ENCODE measurements at regions not wholly inside any gene's neighbourhood (a gene's known extent, or its start where the extent isn't known, plus 50 kb on each side); places are given as distances from the start of the nearest gene placed in this dataset.

DNA sequence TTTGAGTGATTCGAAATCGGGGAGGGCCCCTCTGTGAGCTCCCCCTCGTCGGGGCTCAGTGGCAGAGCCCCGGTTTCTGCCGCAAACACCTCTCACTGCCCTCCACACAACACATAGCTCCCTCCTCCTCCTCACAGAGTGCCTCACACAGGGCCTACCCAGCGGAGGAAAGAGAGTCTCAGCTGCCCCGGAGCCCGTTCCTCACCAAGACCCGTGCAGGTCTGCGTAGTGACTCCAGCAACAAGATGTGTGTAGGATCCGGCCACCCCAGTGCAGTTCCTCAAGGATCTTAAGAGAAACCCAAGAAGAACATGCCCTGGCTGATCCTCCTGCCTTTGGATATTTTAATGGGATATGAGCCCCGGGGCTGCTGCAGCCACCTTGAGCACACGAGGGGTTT, 238.4 kb downstream of the BRD1 start:
- Histone ChIP-seq H3K4me1 (replicated peaks in 1 of 2) (no peaks in the 10 kb centered on the region), H3K27me3 (no peaks in the 10 kb centered on the region), H3K4me3 (no peak overlapping the region), H3K27ac (no peak overlapping the region), H3K36me3 (replicated peaks in 1 of 2) (no peaks in the 10 kb centered on the region), H3K9me3 (replicated peaks in 1 of 3) (no peaks in the 10 kb centered on the region)
- TF ChIP-seq, protein P1, sequence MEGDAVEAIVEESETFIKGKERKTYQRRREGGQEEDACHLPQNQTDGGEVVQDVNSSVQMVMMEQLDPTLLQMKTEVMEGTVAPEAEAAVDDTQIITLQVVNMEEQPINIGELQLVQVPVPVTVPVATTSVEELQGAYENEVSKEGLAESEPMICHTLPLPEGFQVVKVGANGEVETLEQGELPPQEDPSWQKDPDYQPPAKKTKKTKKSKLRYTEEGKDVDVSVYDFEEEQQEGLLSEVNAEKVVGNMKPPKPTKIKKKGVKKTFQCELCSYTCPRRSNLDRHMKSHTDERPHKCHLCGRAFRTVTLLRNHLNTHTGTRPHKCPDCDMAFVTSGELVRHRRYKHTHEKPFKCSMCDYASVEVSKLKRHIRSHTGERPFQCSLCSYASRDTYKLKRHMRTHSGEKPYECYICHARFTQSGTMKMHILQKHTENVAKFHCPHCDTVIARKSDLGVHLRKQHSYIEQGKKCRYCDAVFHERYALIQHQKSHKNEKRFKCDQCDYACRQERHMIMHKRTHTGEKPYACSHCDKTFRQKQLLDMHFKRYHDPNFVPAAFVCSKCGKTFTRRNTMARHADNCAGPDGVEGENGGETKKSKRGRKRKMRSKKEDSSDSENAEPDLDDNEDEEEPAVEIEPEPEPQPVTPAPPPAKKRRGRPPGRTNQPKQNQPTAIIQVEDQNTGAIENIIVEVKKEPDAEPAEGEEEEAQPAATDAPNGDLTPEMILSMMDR (IDR thresholded peaks at IDR 0.05), result no peak
- TF ChIP-seq POLR2A (IDR thresholded peaks at IDR 0.05), result no peak
- intact Hi-C loops (cut with DNase I), result no loop called here
- DNase-seq, result no peak
- 85 to 94% (median 91%) methylated on average over 12 to 14 of the region's 14 CpGs for WGBS, 4 donors

DNA sequence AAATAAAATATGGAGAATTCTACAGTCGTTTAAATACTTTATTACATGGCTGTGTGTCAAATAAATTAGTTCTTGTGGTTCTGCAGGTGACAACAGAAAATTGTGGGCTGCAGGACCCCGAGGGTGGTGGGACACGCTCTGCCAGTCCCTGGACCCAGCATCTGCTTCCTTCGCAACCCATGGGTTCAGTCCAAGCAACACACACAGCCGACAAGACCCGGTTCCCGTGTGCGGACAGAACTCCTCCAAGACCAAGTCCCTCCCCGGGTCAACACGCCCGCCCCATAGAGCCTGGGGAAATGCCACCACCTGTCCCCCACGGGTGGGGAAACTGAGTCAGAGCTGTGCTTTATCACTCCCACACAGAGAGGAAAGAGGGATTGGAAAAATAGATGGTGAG, 238.9 kb downstream of the BRD1 start:
- Histone ChIP-seq H3K36me3 (replicated peaks in 1 of 2) (no peaks in the 10 kb centered on the region), H3K27ac (no peak overlapping the region), H3K27me3 (no peaks in the 10 kb centered on the region), H3K9me3 (replicated peaks in 1 of 3) (no peaks in the 10 kb centered on the region), H3K4me1 (replicated peaks in 1 of 2) (no peaks in the 10 kb centered on the region), H3K4me3 (no peak overlapping the region)
- intact Hi-C loops (cut with DNase I), result no loop called here
- WGBS, 4 donors, result 64 to 76% (median 70%) methylated on average over 8 to 12 of the region's 12 CpGs
- DNase-seq, result no peak
- TF ChIP-seq POLR2A (IDR thresholded peaks at IDR 0.05), result no peak
- TF ChIP-seq, protein P1 (IDR thresholded peaks at IDR 0.05), result no peak

DNA sequence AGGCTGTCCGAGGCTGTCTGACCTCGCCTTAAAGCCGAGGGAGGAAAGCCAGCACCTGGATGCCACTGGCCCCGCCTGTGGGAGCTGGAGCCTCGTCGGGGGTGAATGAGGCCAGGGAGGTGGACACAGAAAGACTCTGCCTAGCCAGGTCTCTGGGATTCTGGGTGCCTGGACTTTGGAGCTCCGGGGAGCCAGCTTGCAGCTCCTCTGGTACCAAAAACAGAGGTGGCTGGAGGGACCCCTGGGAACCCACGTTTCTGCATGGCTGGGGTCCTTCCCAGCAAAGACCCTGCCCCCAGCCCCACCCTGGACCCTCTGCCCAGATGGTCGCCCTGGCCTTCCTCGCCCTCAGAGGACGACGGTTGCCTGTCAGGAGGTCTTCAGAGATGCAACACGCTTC, 239.7 kb downstream of the BRD1 start:
- Histone ChIP-seq H3K4me3 (no peak overlapping the region), H3K4me1 (replicated peaks in 1 of 2) (no peaks in the 10 kb centered on the region), H3K36me3 (replicated peaks in 1 of 2) (no peaks in the 10 kb centered on the region), H3K27me3 (no peaks in the 10 kb centered on the region), H3K9me3 (replicated peaks in 1 of 3) (no peaks in the 10 kb centered on the region), H3K27ac (no peak overlapping the region)
- intact Hi-C loops (cut with DNase I), result no loop called here
- TF ChIP-seq, protein P1 (IDR thresholded peaks at IDR 0.05), result no peak
- TF ChIP-seq POLR2A (IDR thresholded peaks at IDR 0.05), result no peak
- no peak for DNase-seq
- WGBS, 4 donors, result 60 to 69% (median 65%) methylated on average over 11 to 13 of the region's 13 CpGs

DNA sequence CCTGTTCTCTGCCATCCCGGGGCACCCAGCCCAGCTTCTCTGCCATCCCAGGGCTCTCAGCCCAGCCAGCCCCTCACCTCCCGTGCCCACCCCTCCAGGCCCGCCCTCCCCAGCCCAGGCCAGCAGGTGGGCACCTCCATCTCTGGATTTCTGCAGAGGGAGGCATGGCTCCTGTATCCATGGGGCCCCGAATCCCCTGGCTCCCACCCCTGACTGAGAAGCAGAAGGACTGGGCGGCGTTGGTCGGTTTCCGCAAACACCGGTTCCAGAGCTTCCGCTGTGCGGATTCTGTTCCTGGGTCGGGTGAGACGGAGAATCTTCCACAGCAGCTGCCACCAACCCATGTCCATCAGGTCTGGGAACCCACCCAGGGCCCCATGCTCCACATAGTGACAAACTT, 240.3 kb downstream of the BRD1 start:
- DNase-seq, result no peak
- no peaks in the 10 kb centered on the region for H3K9me3 ChIP-seq (replicated peaks in 1 of 3)
- WGBS, 4 donors, result 85 to 93% (median 90%) methylated on average over 8 to 13 of the region's 13 CpGs
- H3K27ac ChIP-seq, result no peak overlapping the region
- no peaks in the 10 kb centered on the region for H3K36me3 ChIP-seq (replicated peaks in 1 of 2)
- TF ChIP-seq, protein P1 (IDR thresholded peaks at IDR 0.05), result no peak
- TF ChIP-seq POLR2A (IDR thresholded peaks at IDR 0.05), result no peak
- intact Hi-C loops (cut with DNase I), result no loop called here
- H3K27me3 ChIP-seq, result no peaks in the 10 kb centered on the region
- H3K4me1 ChIP-seq (replicated peaks in 1 of 2), result no peaks in the 10 kb centered on the region
- no peak overlapping the region for H3K4me3 ChIP-seq

Data from adrenal gland (tissue), 9 donors.